ENCODE measurements at regions not wholly inside any gene's neighbourhood (a gene's known extent, or its start where the extent isn't known, plus 50 kb on each side); places are given as distances from the start of the nearest gene placed in this dataset.

DNA sequence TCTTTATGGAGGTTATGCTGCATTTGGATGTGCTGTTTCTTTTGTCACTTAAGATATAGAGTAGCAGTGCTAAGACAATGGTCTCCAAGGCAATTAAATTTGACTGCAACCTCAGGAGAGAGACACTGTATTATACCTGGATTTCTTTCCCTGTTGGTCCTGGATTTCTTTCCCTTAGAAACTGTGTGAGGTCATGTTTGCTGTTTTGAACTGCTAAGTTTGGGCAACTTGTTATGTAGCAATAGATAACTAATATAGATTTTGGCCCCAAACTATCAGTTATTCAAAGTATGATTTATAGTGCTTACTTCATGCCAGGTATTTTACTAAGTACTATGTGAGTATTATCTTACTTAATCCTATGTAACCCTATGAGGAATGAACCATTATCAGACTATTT is 458.4 kb downstream of the HS3ST3B1 start:
- H3K36me3 Mint-ChIP-seq: no peaks in the 10 kb centered on the region
- DNase-seq (ENCODE audit: low spot score in 2 of 2) (no peak), ATAC-seq (no peak)
- H3K27ac Mint-ChIP-seq: no peak overlapping the region
- no peaks in the 10 kb centered on the region for H3K9me3 Mint-ChIP-seq

- no peaks in the 10 kb centered on the region for H3K36me3 Mint-ChIP-seq
- DNase-seq (ENCODE audit: low spot score in 2 of 2): no peak
- H3K27ac Mint-ChIP-seq: no peak overlapping the region
- no peaks in the 10 kb centered on the region for H3K9me3 Mint-ChIP-seq
- ATAC-seq: no peak
These were observed 455.6 kb downstream of the HS3ST3B1 start for GRCh38 chr17:14756479-14756878.

DNA sequence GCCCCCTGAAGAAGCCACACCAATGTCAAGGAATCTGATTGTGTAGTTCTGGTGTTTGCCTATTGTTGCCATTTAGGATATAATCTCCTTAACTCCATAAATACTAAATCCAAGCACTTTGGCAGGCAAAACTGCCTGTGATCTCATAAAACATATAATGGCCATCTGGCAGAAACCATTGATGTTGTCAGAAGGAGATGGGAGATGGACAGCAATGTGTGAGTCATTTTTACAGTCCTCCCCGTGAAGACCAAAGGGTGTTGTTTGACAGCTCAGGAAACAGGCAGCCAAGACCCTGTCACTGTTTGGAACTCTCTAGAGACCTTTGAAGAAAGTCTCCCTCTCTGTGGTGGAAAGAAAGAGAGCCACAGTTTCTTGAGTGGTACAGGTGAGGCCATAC is 454.1 kb downstream of the HS3ST3B1 start:
- no peak overlapping the region for H3K27ac Mint-ChIP-seq
- H3K9me3 Mint-ChIP-seq: no peaks in the 10 kb centered on the region
- ATAC-seq (no peak), DNase-seq (ENCODE audit: low spot score in 2 of 2) (no peak)
- H3K36me3 Mint-ChIP-seq: no peaks in the 10 kb centered on the region

DNA sequence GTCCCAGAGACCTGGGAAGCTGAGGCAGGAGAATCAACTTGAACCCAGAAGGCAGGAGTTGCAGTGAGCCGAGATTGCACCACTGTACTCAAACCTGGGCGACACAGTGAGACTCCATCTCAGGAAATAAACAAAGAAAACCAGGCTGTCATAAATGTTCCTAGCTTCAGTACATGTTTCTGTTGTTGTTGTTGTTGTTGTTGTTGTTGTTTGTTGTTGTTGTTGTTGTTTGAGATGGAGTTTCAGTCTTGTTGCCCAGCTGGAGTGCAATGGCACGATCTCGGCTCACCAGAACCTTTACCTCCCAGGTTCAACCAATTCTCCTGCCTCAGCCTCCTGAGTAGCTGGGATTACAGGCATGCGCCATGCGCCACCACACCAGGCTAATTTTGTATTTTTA is 452.5 kb downstream of the HS3ST3B1 start:
- ATAC-seq (no peak), DNase-seq (ENCODE audit: low spot score in 2 of 2) (no peak)
- Mint-ChIP-seq H3K36me3 (no peaks in the 10 kb centered on the region), H3K9me3 (no peaks in the 10 kb centered on the region), H3K27ac (no peak overlapping the region)

DNA sequence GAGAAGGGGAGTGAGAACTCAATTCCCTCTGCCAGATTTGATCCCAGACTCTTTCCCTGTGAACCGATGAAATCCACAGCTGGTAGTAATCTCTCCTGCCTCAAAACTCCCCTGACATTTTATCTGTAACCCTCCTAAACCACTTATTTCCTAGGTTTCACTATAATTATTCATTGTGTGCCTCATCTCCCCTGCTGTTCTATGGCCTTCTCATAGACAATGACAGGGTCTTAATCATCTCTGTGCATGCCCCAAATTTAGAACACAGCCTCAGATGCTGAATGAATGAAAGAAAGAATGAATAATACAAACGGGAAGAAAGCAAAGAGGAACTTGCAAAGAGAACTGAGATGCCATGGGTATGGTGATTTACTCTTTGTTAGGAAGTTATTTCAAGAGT is 451.1 kb downstream of the HS3ST3B1 start:
- no peak overlapping the region for H3K27ac Mint-ChIP-seq
- H3K9me3 Mint-ChIP-seq: no peaks in the 10 kb centered on the region
- no peak for ATAC-seq
- no peak for DNase-seq (ENCODE audit: low spot score in 2 of 2)
- H3K36me3 Mint-ChIP-seq: no peaks in the 10 kb centered on the region

DNA sequence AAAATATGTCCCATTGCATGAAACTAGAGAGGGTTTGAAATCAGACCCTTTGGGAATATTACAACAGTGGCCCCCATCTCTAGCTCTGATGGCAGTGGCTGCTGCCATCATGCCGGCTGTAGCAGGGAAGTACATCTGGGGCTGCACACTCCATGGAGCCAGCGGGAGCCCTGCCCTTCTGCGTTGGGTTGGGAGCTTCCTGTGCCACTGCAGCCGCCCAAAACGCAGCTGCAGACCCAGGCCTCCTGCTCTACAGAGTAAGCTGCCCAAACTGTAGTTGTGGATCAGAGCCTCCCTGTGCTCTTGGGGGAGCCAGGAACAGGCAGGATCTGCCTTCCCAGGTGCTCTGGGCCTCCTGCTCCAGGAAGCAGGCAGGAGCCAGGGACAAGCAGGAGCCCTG is 450.0 kb downstream of the HS3ST3B1 start:
- no peak overlapping the region for H3K27ac Mint-ChIP-seq
- DNase-seq (ENCODE audit: low spot score in 2 of 2) (no peak), ATAC-seq (no peak)
- H3K9me3 Mint-ChIP-seq: no peaks in the 10 kb centered on the region
- no peaks in the 10 kb centered on the region for H3K36me3 Mint-ChIP-seq

DNA sequence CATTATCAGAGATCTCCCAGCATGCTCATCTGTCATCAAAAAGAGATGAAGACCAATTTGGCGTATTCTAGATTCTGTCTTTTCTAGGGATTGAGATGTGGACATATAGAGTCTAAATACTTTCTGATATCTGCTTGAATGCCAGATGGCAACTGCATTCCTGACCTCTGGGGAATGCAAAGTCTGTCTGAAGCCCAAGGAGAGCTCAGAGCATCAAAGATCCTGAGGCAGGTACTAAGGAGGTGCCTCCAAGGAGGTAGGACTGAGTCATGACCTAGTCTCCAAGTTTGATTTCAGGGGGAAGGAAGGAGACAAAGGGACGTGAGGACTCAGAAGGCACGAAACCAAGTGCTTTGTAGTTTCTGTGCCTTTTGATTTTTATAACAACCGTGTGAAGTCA is 448.4 kb downstream of the HS3ST3B1 start:
- Mint-ChIP-seq H3K36me3 (no peaks in the 10 kb centered on the region), H3K27ac (peak overlapping the region in 1 of 2 donors; percentile 86), H3K9me3 (no peaks in the 10 kb centered on the region)
- ATAC-seq (peak; percentile 23 to 65), DNase-seq (ENCODE audit: low spot score in 2 of 2) (no peak)

DNA sequence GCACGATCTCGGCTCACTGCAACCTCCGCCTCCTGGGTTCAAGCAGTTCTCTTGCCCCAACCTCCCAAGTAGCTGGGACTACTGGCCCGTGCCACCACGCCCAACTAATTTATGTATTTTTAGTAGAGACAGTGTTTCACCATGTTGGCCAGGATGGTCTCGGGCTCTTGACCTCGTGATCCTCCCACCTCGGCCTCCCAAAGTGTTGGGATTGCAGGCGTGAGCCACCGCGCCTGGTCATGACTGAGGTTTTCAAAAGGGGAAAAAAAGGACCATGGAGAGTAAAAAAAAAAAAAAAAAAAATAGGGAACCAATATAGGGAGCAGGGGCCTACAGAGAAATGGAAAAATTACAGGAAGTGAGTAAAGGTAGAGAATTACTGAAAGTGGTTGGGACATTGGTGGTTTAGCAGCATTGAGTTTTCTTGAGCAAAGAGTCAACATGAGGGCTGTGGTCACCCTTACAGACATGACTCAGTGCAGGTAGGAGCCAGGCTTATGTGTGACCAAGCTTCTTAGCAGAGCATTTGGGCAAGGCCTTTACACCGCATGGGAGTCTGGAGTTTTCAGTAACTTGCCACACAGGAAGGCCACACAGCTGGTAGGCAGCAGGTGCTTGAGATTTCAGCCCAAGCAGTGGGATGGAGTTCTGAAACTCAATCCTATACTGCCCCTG is 447.3 kb downstream of the HS3ST3B1 start:
- DNase-seq (ENCODE audit: low spot score in 2 of 2) (peak; percentile 40 to 56), ATAC-seq (peak; percentile 84 to 93)
- Mint-ChIP-seq H3K36me3 (no peaks in the 10 kb centered on the region), H3K9me3 (no peaks in the 10 kb centered on the region), H3K27ac (no peak overlapping the region)

DNA sequence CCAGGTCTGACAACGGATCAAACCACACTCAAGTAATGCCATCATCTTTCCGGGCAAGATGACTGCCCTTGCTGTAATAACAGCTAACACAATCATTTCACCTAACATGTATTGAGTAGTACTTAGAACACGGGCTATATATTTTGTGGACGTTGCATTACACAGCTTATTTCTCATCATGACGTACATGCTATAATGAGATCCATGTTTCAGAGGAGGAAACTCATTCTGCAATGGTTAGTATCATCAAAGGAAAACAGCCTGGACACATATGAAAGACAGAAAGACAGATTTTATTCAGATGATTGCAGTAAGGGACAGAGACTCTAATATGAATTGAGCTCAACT is 446.7 kb downstream of the HS3ST3B1 start:
- H3K36me3 Mint-ChIP-seq: no peaks in the 10 kb centered on the region
- no peaks in the 10 kb centered on the region for H3K9me3 Mint-ChIP-seq
- ATAC-seq (no peak), DNase-seq (ENCODE audit: low spot score in 2 of 2) (no peak)
- no peak overlapping the region for H3K27ac Mint-ChIP-seq

DNA sequence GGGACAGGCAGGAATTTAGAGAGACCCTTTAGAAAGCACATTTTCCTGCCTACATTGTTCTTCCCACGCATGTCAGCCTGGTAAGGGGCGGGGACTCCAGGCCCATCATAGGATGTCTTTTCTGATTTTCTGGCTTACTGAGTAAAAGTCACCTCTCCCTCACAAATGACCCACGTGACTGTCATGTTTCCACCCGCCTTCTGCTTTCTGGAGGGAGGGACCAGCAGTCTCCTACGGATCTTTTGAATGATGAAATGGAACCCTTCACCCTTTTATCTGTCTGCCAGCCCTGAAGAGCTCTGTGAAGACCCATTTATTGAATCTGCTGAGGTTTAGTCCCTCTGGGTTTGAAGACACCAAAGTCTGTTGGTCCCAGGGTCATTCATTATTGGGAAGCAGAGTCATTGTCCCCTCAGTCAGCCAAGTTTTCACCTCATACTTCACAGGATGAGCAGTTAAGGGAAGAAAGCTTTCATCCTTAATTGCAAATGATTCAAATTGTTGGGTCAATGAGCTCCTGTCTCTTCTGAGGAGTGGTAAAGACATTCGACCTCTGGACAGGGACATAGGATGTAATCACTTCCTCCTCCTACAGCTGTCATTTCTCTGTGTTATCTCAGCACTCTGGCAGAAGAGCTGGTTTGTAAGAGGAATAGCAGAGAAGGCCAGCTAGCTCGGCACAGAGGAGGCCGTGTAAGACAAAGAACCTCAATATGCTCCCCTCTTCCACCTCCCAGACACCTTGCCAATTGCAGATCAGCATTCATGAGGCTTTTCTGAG is 446.1 kb downstream of the HS3ST3B1 start:
- no peaks in the 10 kb centered on the region for H3K9me3 Mint-ChIP-seq
- no peaks in the 10 kb centered on the region for H3K36me3 Mint-ChIP-seq
- H3K27ac Mint-ChIP-seq: no peak overlapping the region
- DNase-seq (ENCODE audit: low spot score in 2 of 2): no peak
- ATAC-seq: no peak

GRCh38 chr17:14745541-14745940 is 444.7 kb downstream of the HS3ST3B1 start:
- ATAC-seq (no peak), DNase-seq (ENCODE audit: low spot score in 2 of 2) (no peak)
- no peaks in the 10 kb centered on the region for H3K9me3 Mint-ChIP-seq
- H3K27ac Mint-ChIP-seq: no peak overlapping the region
- no peaks in the 10 kb centered on the region for H3K36me3 Mint-ChIP-seq

- ATAC-seq: peak in 1 of 2 donors; percentile 43
- no peaks in the 10 kb centered on the region for H3K36me3 Mint-ChIP-seq
These were observed 444.0 kb downstream of the HS3ST3B1 start for GRCh38 chr17:14744761-14745473.

DNA sequence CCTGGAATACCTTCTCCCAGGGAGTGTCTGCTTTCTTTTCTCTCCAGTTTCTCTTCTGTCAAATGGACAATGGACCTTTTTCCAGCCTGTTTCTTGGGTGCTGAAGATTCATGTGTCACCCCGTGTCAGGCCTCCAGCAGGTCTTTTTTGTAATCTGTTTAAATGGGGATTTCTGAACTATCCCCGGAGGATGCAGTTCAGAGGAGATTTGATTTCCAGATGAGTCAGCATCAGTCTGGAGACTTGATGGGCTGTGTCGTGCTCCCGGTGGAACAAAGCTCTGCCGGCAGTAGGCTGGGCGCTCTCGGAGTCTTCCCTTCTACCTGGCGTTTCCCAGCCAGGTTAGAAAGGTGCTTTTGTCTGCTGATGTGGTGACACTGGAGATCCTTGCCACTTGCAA is 440.6 kb downstream of the HS3ST3B1 start:
- DNase-seq (ENCODE audit: low spot score in 2 of 2): no peak
- no peak for ATAC-seq
- no peaks in the 10 kb centered on the region for H3K36me3 Mint-ChIP-seq
- no peaks in the 10 kb centered on the region for H3K9me3 Mint-ChIP-seq
- H3K27ac Mint-ChIP-seq: no peak overlapping the region

More at GRCh38 chr17:14744761-14745473, 444.0 kb downstream of the HS3ST3B1 start:
- H3K27ac Mint-ChIP-seq: no peak overlapping the region
- DNase-seq (ENCODE audit: low spot score in 2 of 2): no peak
- H3K9me3 Mint-ChIP-seq: no peaks in the 10 kb centered on the region

DNA sequence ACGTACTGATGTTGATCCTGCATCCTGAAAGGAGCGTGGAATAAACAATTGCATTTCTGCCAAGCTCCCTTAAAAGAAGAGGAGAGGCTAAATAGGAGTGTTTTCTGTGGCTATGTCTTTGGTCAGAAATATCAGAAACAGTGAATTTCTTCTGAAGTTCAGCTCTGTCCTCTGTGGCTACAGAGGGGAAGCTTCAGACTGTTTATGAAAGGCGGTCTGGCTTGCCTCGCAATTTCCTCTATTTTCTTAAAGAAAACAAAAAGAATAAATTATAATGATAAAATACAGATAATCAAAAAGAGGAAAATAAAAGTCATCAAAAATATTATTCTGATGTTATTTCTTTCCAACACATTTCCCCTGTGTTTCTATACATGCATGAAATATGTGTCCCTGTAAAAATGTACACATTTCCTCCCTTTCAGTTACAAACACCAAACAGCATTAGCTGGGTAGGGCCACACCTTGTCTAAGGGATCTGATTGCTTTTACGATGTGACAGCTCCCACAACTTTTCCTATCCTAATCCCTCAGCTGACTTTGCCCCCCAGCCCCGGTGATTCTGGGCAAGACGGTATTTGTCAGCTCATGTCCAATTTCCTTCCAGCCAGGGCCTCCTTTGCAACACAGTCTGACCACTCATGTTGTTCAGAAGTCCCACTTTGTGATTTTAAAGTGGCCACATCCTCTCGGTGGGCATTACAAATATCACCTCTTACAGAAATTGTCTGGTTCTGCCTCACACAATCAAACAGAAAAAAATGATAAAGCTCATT is 439.0 kb downstream of the HS3ST3B1 start:
- DNase-seq (ENCODE audit: low spot score in 2 of 2) (no peak), ATAC-seq (no peak)
- H3K36me3 Mint-ChIP-seq: no peaks in the 10 kb centered on the region
- H3K9me3 Mint-ChIP-seq: no peaks in the 10 kb centered on the region
- H3K27ac Mint-ChIP-seq: no peak overlapping the region

DNA sequence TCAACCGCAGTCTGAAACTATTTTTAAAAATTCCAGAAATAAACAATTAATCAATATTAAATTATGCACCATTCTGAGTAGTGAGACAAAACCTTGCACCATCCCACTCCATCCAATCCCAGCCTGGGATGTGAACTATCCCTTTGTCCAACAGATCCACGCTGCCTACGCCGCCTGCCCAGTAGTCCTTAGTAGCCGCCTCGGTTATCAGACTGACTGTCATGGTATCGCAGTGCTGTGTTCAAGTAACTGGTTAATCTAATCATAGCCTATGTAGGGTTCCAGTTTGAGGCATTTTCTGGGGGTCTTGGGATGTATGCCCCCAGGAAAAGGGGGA is 437.7 kb downstream of the HS3ST3B1 start:
- ATAC-seq: no peak
- no peaks in the 10 kb centered on the region for H3K36me3 Mint-ChIP-seq
- DNase-seq (ENCODE audit: low spot score in 2 of 2): no peak
- no peaks in the 10 kb centered on the region for H3K9me3 Mint-ChIP-seq
- no peak overlapping the region for H3K27ac Mint-ChIP-seq

GRCh38 chr17:14737984-14738651 is 437.2 kb downstream of the HS3ST3B1 start:
- DNase-seq (ENCODE audit: low spot score in 2 of 2) (no peak), ATAC-seq (no peak)
- Mint-ChIP-seq H3K36me3 (no peaks in the 10 kb centered on the region), H3K9me3 (no peaks in the 10 kb centered on the region), H3K27ac (no peak overlapping the region)

DNA sequence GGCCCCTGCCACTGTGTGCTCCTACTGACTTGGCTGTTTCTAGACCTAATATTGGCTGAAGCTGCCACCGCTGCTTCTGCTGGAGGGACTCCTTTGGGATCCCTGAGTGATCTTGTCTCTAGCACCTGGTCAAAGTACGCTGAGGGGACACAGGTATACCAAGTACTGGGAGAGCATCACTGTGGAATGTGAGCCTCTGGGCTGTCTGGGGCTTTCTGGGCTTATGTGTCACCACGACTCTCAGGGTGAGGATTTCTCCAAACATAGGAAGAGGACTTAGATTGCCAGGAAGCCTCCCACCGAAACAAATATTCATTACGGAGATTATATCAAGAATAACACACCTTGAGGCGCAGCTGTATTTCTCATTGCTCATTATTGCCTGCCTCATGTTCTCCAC is 435.8 kb downstream of the HS3ST3B1 start:
- no peaks in the 10 kb centered on the region for H3K9me3 Mint-ChIP-seq
- no peak for ATAC-seq
- no peaks in the 10 kb centered on the region for H3K36me3 Mint-ChIP-seq

More for the DNA sequence above, 435.8 kb downstream of the HS3ST3B1 start:
- DNase-seq (ENCODE audit: low spot score in 2 of 2): no peak
- no peak overlapping the region for H3K27ac Mint-ChIP-seq
